ENCODE measurements at regions not wholly inside any gene's neighbourhood (a gene's known extent, or its start where the extent isn't known, plus 50 kb on each side); places are given as distances from the start of the nearest gene placed in this dataset.
"Not testable (repeated sequence)": the region's sequence is repeated elsewhere in the genome, so short reads cannot be mapped to it uniquely, and the experiment has no call there.

GRCh38 chr19:20367811-20368294 lies 197.7 kb downstream of the ZNF737 start:
- ATAC-seq: no peak
- DNase-seq: no peak
- Mint-ChIP-seq H3K4me3 (no peak overlapping the region), H3K9me3 (ENCODE audit: insufficient read depth) (peaks cover 15% of the 10 kb centered on the region), H3K36me3 (ENCODE audit: low read depth) (no peaks in the 10 kb centered on the region), H3K4me1 (ENCODE audit: low read depth) (no peaks in the 10 kb centered on the region), H3K27me3 (ENCODE audit: low read depth) (no peaks in the 10 kb centered on the region), H3K27ac (no peak overlapping the region)
- ChIA-PET POLR2A (no interaction called here), CTCF (no interaction called here)

DNA sequence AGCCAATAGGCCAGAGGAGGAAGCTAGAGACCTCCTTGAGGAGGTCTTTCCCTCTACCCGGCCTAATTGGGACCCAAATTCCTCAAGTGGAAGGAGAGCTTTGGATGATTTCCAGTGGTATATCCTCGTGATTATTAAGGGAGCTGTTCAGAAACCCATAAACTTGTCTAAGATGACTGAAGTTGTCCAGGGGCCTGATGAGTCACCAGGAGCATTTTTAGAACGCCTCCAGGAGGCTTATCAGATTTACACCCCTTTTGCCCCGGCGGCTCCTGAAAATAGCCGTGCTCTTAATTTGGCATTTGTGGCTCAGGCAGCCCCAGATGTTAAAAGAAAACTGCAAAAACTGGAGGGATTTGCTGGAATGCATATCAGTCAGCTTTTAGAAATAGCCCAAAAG lies 198.1 kb downstream of the ZNF486 start:
- CTCF ChIA-PET: no interaction called here
- H3K36me3 Mint-ChIP-seq (ENCODE audit: low read depth): no peaks in the 10 kb centered on the region
- no peak overlapping the region for H3K4me3 Mint-ChIP-seq
- no peak for ATAC-seq
- no peaks in the 10 kb centered on the region for H3K4me1 Mint-ChIP-seq (ENCODE audit: low read depth)
- H3K27me3 Mint-ChIP-seq (ENCODE audit: low read depth): no peaks in the 10 kb centered on the region
- peaks cover 14% of the 10 kb centered on the region for H3K9me3 Mint-ChIP-seq (ENCODE audit: insufficient read depth)
- H3K27ac Mint-ChIP-seq: no peak overlapping the region
- POLR2A ChIA-PET: no interaction called here
- DNase-seq: no peak

DNA sequence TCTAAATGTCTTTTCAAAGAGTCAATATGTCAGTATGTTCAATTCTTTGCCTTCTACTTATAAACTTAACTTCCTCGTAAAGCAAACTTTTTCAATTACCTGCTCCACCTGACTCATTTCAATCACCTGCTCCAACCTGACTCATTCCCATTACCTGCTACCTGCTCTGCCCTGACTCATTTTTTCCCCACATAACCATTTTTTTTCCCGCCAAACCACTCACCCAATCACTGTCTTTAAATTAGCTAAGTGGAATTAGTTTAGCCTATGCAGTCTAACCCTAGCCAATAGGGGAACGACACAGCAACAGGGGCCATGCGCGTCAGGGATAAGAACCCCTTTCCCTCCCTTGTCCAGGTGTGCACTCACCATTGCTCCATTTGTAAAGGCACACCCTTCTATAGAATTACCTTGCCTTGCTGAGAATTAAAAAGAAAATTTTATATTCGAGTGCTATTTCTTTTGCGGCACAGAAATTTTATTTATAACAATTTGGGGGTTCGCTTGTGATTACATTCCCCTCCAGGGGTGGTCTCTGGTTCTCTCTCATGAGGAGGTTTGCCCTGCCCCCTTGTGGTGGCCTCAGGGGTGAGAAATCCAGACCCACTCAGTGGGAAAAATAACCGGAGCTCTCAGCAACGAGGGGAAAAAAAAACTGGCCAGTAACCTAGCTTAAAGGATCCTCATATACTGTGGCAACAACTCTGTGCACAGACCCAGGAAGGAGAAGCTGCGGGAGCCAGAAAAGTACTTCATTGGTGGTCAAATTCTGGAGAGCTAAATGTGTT lies 193.1 kb downstream of the ZNF486 start:
- Mint-ChIP-seq H3K27ac (no peak overlapping the region), H3K27me3 (ENCODE audit: low read depth) (no peaks in the 10 kb centered on the region), H3K4me3 (no peak overlapping the region), H3K4me1 (ENCODE audit: low read depth) (no peaks in the 10 kb centered on the region), H3K36me3 (ENCODE audit: low read depth) (no peaks in the 10 kb centered on the region), H3K9me3 (ENCODE audit: insufficient read depth) (peaks cover 18% of the 10 kb centered on the region)
- CTCF ChIA-PET: no interaction called here
- ATAC-seq: no peak
- DNase-seq: no peak
- POLR2A ChIA-PET: no interaction called here

DNA sequence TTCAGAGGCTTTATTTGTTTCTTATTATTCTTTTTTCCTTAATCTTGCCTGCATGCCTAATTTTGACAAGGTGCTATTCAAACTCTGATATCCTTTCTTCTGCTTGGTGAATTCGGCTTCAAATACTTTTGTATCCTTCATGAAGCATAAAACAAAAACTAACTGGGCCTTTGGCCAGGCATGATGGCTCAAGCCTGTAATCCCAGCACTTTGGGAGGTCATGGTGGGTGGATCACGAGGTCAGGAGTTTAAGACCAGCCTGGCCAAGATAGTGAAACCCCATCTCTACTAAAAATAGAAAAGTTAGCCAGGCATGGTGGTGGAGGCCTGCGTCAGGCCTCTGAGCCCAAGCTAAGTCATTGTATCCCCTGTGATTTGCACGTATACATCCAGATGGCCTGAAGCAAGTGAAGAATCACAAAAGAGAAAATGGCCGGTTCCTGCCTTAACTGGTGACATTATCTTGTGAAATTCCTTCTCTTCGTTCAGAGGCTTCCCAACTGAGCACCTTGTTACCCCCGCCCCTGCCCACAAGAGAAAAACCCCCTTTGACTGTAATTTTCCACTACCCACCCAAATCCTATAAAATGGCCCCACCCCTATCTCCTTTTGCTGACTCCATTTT lies 191.9 kb downstream of the ZNF486 start:
- not testable (repeated sequence) for H3K36me3 Mint-ChIP-seq (ENCODE audit: low read depth); H3K27me3 Mint-ChIP-seq (ENCODE audit: low read depth)

DNA sequence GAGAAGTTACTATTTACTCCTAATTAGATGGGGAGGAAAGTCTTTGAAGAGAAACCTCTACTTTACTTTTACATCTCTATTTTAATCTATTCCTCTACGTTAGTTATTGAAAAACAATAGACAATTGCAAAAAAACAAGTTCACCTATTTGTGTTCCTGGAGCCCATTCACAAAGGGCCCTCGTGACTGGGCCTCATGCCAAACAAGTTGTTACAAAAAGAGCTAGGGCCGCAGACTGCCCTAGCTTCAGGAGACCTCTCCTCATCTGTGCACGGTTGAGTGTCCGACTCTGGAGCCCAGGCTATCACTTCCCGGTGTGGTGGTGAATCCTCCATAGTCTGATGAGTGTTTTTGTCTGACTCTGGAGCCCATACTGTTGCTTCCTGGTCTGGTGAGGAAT lies 190.9 kb downstream of the ZNF486 start:
- H3K36me3 Mint-ChIP-seq (ENCODE audit: low read depth): no peaks in the 10 kb centered on the region
- peaks cover 16% of the 10 kb centered on the region for H3K9me3 Mint-ChIP-seq (ENCODE audit: insufficient read depth)
- CTCF ChIA-PET: no interaction called here
- POLR2A ChIA-PET: no interaction called here
- H3K27me3 Mint-ChIP-seq (ENCODE audit: low read depth): no peaks in the 10 kb centered on the region
- no peak overlapping the region for H3K27ac Mint-ChIP-seq
- no peak overlapping the region for H3K4me3 Mint-ChIP-seq
- ATAC-seq: no peak
- no peaks in the 10 kb centered on the region for H3K4me1 Mint-ChIP-seq (ENCODE audit: low read depth)
- no peak for DNase-seq

More for the DNA sequence above, 191.9 kb downstream of the ZNF486 start:
- H3K4me3 Mint-ChIP-seq; DNase-seq; H3K27ac Mint-ChIP-seq; ATAC-seq; H3K4me1 Mint-ChIP-seq (ENCODE audit: low read depth); CTCF ChIA-PET; POLR2A ChIA-PET: not testable (repeated sequence)
- H3K9me3 Mint-ChIP-seq (ENCODE audit: insufficient read depth): peaks cover 17% of the 10 kb centered on the region

- ChIA-PET POLR2A (no interaction called here), CTCF (no interaction called here)
- peaks cover 8% of the 10 kb centered on the region for H3K9me3 Mint-ChIP-seq (ENCODE audit: insufficient read depth)
- no peak for DNase-seq
- ATAC-seq: no peak
- no peak overlapping the region for H3K27ac Mint-ChIP-seq
- H3K4me1 Mint-ChIP-seq (ENCODE audit: low read depth): no peaks in the 10 kb centered on the region
- H3K36me3 Mint-ChIP-seq (ENCODE audit: low read depth): no peaks in the 10 kb centered on the region
- H3K27me3 Mint-ChIP-seq (ENCODE audit: low read depth): no peaks in the 10 kb centered on the region
- no peak overlapping the region for H3K4me3 Mint-ChIP-seq
Observed at GRCh38 chr19:20351244-20351643, 184.2 kb downstream of the ZNF486 start.

- Mint-ChIP-seq H3K27ac (no peak overlapping the region), H3K9me3 (ENCODE audit: insufficient read depth) (no peaks in the 10 kb centered on the region), H3K36me3 (ENCODE audit: low read depth) (no peaks in the 10 kb centered on the region), H3K4me3 (no peak overlapping the region), H3K27me3 (ENCODE audit: low read depth) (no peaks in the 10 kb centered on the region), H3K4me1 (ENCODE audit: low read depth) (no peaks in the 10 kb centered on the region)
- CTCF ChIA-PET: no interaction called here
- ATAC-seq (no peak), DNase-seq (no peak)
- POLR2A ChIA-PET: no interaction called here
Observed at GRCh38 chr19:20349206-20349605, 182.2 kb downstream of the ZNF486 start.

- POLR2A ChIA-PET: no interaction called here
- Mint-ChIP-seq H3K4me3 (no peak overlapping the region), H3K36me3 (ENCODE audit: low read depth) (peaks cover 3% of the 10 kb centered on the region), H3K4me1 (ENCODE audit: low read depth) (no peaks in the 10 kb centered on the region), H3K9me3 (ENCODE audit: insufficient read depth) (peaks cover 26% of the 10 kb centered on the region), H3K27ac (no peak overlapping the region), H3K27me3 (ENCODE audit: low read depth) (no peaks in the 10 kb centered on the region)
- CTCF ChIA-PET: no interaction called here
- no peak for DNase-seq
- no peak for ATAC-seq
Observed at GRCh38 chr19:20339444-20339843, 172.4 kb downstream of the ZNF486 start.

- Mint-ChIP-seq H3K4me3 (no peak overlapping the region), H3K9me3 (ENCODE audit: insufficient read depth) (peaks cover 26% of the 10 kb centered on the region), H3K36me3 (ENCODE audit: low read depth) (peaks cover 6% of the 10 kb centered on the region), H3K27ac (no peak overlapping the region), H3K4me1 (ENCODE audit: low read depth) (peaks cover 8% of the 10 kb centered on the region), H3K27me3 (ENCODE audit: low read depth) (no peaks in the 10 kb centered on the region)
- DNase-seq (no peak), ATAC-seq (no peak)
- ChIA-PET POLR2A (interaction anchor here (0.6 to 0.7 kb wide), 2 partner anchors 86 to 838 kb away, joined by 3 read pairs; no protein-coding TSS in a partner anchor), CTCF (no interaction called here)
Observed at GRCh38 chr19:20334760-20335159, 167.7 kb downstream of the ZNF486 start.

GRCh38 chr19:20333508-20333907 lies 166.5 kb downstream of the ZNF486 start:
- Mint-ChIP-seq H3K4me3 (no peak overlapping the region), H3K36me3 (ENCODE audit: low read depth) (peaks cover 6% of the 10 kb centered on the region), H3K27me3 (ENCODE audit: low read depth) (no peaks in the 10 kb centered on the region), H3K27ac (peak overlapping the region; percentile 60), H3K9me3 (ENCODE audit: insufficient read depth) (peaks cover 22% of the 10 kb centered on the region), H3K4me1 (ENCODE audit: low read depth) (peaks cover 8% of the 10 kb centered on the region)
- ChIA-PET POLR2A (no interaction called here), CTCF (no interaction called here)
- ATAC-seq: no peak
- DNase-seq: peak; percentile 26

DNA sequence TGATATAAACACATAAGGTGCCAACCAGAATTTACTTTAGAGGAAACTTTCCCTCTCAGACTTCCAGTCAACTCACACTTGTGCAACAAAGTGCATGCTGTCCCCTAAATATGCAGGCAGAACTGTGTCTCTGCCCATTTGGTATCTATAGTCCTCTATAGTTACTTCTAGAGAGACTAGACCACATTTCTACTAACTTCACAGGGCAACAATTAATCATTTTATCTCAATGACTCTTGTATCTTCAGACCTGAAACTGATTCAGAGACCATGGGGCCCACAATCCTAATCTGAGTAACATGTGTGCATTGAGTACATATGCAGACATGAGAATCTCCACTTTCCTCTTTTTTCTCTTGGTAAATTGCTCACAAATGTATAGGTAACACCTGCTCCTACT lies 158.1 kb downstream of the ZNF486 start:
- POLR2A ChIA-PET: no interaction called here

GRCh38 chr19:20321139-20321763 lies 154.2 kb downstream of the ZNF486 start:
- Mint-ChIP-seq H3K4me3 (no peak overlapping the region), H3K27me3 (ENCODE audit: low read depth) (no peaks in the 10 kb centered on the region), H3K36me3 (ENCODE audit: low read depth) (no peaks in the 10 kb centered on the region), H3K4me1 (ENCODE audit: low read depth) (no peaks in the 10 kb centered on the region), H3K9me3 (ENCODE audit: insufficient read depth) (no peaks in the 10 kb centered on the region), H3K27ac (no peak overlapping the region)
- ChIA-PET POLR2A (no interaction called here), CTCF (no interaction called here)
- DNase-seq (no peak), ATAC-seq (no peak)

More for the DNA sequence above, 158.1 kb downstream of the ZNF486 start:
- H3K27ac Mint-ChIP-seq: no peak overlapping the region
- no peaks in the 10 kb centered on the region for H3K4me1 Mint-ChIP-seq (ENCODE audit: low read depth)
- CTCF ChIA-PET: no interaction called here
- no peak for ATAC-seq
- H3K9me3 Mint-ChIP-seq (ENCODE audit: insufficient read depth): no peaks in the 10 kb centered on the region
- no peaks in the 10 kb centered on the region for H3K27me3 Mint-ChIP-seq (ENCODE audit: low read depth)
- H3K4me3 Mint-ChIP-seq: no peak overlapping the region
- DNase-seq: no peak
- no peaks in the 10 kb centered on the region for H3K36me3 Mint-ChIP-seq (ENCODE audit: low read depth)

All from activated CD8-positive, alpha-beta T cell treated with anti-CD3 and anti-CD28 coated beads, Interleukin-2, amount 10 ng/mL, durations not matched to agents 7 days and 5 days (primary cell).